Fibroblast of lung (primary cell): ENCODE measurements at regions not wholly inside any gene's neighbourhood (a gene's known extent, or its start where the extent isn't known, plus 50 kb on each side); places are given as distances from the start of the nearest gene placed in this dataset.

Experiments
- EZH2 ChIP-seq: IDR thresholded peaks from 2 replicates; pipeline ENCODE4 v1.5.1; 2012; ENCODE audit warnings: low read length, control low read depth, mild to moderate bottlenecking; ENCODE audit errors: missing control alignments
- TF ChIP-seq, protein P1 (sequence below), 2 donors: IDR thresholded peaks in 1 of 2; conservative IDR thresholded peaks in 1 of 2; 1 replicate in 1 of 2; 2 replicates in 1 of 2; pipeline ENCODE4 v1.5.1; 2011 to 2012; ENCODE audit warnings: low read length in 2 of 2, control low read depth in 1 of 2, inconsistent platforms in 1 of 2, low read depth in 1 of 2, mild to moderate bottlenecking in 1 of 2

- TF ChIP-seq, protein P1, sequence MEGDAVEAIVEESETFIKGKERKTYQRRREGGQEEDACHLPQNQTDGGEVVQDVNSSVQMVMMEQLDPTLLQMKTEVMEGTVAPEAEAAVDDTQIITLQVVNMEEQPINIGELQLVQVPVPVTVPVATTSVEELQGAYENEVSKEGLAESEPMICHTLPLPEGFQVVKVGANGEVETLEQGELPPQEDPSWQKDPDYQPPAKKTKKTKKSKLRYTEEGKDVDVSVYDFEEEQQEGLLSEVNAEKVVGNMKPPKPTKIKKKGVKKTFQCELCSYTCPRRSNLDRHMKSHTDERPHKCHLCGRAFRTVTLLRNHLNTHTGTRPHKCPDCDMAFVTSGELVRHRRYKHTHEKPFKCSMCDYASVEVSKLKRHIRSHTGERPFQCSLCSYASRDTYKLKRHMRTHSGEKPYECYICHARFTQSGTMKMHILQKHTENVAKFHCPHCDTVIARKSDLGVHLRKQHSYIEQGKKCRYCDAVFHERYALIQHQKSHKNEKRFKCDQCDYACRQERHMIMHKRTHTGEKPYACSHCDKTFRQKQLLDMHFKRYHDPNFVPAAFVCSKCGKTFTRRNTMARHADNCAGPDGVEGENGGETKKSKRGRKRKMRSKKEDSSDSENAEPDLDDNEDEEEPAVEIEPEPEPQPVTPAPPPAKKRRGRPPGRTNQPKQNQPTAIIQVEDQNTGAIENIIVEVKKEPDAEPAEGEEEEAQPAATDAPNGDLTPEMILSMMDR (conservative IDR thresholded peaks at IDR 0.05 in 1 of 2, IDR thresholded peaks at IDR 0.05 in 1 of 2; ENCODE audit: low read depth in 1 of 2, low read length in 2 of 2) = no peak
- no peak for TF ChIP-seq EZH2
These were observed 69.4 kb upstream of the UBE2E3 start for GRCh38 chr2:180910831-180911665.
